Gastroesophageal sphincter (tissue), 4 donors: ENCODE measurements at regions not wholly inside any gene's neighbourhood (a gene's known extent, or its start where the extent isn't known, plus 50 kb on each side); places are given as distances from the start of the nearest gene placed in this dataset.

Experiments used
- ATAC-seq: fragments of 150-250 bp; one replicate; pipeline ENCODE4 v1.9.1; 2016; ENCODE audit warnings: mild to moderate bottlenecking, moderate library complexity
- H3K27ac ChIP-seq, 4 donors: fragments of 200-600 bp; sonication (generic) in 3 of 4; 1 replicate in 3 of 4; 2 replicates in 1 of 4; pipeline ENCODE4 v1.5.1; 2016 to 2019
- H3K27me3 ChIP-seq: fragments of 200-600 bp; sonication (generic); one replicate; pipeline ENCODE4 v1.5.1; 2019
- H3K36me3 ChIP-seq, 2 donors: fragments of 200-600 bp; sonication (generic); one replicate each; pipeline ENCODE4 v1.5.1; 2019; ENCODE audit warnings: control low read depth in 1 of 2
- H3K4me1 ChIP-seq, 3 donors: fragments of 200-600 bp; sonication (generic); 1 replicate in 2 of 3; 2 replicates in 1 of 3; pipeline ENCODE4 v1.5.1; 2016 to 2019; ENCODE audit warnings: control low read depth in 2 of 3
- H3K4me3 ChIP-seq, 2 donors: fragments of 200-600 bp; sonication (generic); one replicate each; pipeline ENCODE4 v1.5.1; 2019; ENCODE audit warnings: mild to moderate bottlenecking in 1 of 2, moderate library complexity in 1 of 2
- H3K9me3 ChIP-seq, 3 donors: fragments of 200-600 bp; sonication (generic); one replicate each; pipeline ENCODE4 v1.5.1; 2017 to 2019; ENCODE audit warnings: control low read depth in 2 of 3
- EP300 ChIP-seq: sonication (generic); formaldehyde crosslinking; IDR thresholded peaks from one replicate; pipeline ENCODE4 v1.6.1; 2017; ENCODE audit warnings: antibody characterized with exemption, mild to moderate bottlenecking
- POLR2A ChIP-seq, 2 donors: fragments of 450-650 bp; IDR thresholded peaks; one replicate each; pipeline ENCODE4 v1.6.1; 2017; ENCODE audit warnings: antibody characterized with exemption in 2 of 2, mild to moderate bottlenecking in 2 of 2, moderate library complexity in 1 of 2
- POLR2AphosphoS5 ChIP-seq: sonication (generic); formaldehyde crosslinking; IDR thresholded peaks from one replicate; pipeline ENCODE4 v1.6.1; 2017; ENCODE audit warnings: antibody characterized with exemption
- WGBS, 2 donors: methylation state at CpG; one replicate each; pipeline ENCODE4 v1.1.5; 2018; ENCODE audit warnings: low coverage in 1 of 2; 5-methylcytosine and 5-hydroxymethylcytosine counted together
- TF ChIP-seq, protein P1 (sequence below), 4 experiments: fragments of 200-600 bp in 2 of 4; fragments of 450-650 bp in 2 of 4; sonication (generic) in 1 of 4; IDR thresholded peaks; one replicate each; pipeline ENCODE4 v1.5.1; 2017 to 2019; ENCODE audit warnings: antibody characterized with exemption in 4 of 4, mild to moderate bottlenecking in 2 of 4, moderate library complexity in 2 of 4

DNA sequence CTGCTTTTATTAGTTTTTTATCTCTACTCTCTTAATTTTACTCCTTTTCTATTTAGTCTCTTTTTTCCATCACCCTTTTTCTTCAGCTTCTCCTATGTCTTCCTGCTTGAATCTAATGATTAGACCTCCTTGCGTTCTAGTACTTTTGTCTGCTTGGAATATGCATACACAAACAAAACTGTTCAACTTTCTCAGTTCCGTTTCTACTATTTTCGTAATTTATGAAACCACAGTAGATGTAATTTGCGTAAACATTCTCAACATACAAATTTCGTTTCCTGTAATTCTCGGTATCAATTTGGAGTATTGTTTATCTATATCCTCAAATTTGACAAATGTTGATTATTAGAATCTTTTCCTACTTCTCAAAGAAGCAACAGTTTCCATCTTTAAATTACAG lies 772.5 kb downstream of the USP25 start:
- no peak for ATAC-seq
- no peak for TF ChIP-seq EP300
- no peak for TF ChIP-seq POLR2AphosphoS5
- no peak for TF ChIP-seq POLR2A (IDR thresholded peaks at IDR 0.05)
- TF ChIP-seq, protein P1, sequence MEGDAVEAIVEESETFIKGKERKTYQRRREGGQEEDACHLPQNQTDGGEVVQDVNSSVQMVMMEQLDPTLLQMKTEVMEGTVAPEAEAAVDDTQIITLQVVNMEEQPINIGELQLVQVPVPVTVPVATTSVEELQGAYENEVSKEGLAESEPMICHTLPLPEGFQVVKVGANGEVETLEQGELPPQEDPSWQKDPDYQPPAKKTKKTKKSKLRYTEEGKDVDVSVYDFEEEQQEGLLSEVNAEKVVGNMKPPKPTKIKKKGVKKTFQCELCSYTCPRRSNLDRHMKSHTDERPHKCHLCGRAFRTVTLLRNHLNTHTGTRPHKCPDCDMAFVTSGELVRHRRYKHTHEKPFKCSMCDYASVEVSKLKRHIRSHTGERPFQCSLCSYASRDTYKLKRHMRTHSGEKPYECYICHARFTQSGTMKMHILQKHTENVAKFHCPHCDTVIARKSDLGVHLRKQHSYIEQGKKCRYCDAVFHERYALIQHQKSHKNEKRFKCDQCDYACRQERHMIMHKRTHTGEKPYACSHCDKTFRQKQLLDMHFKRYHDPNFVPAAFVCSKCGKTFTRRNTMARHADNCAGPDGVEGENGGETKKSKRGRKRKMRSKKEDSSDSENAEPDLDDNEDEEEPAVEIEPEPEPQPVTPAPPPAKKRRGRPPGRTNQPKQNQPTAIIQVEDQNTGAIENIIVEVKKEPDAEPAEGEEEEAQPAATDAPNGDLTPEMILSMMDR (IDR thresholded peaks at IDR 0.05) = no peak
- H3K36me3 ChIP-seq = no peaks in the 10 kb centered on the region
- no peaks in the 10 kb centered on the region for H3K27me3 ChIP-seq
- H3K27ac ChIP-seq = no peak overlapping the region
- H3K4me1 ChIP-seq = peaks cover 0 to 9% (median 0%) of the 10 kb centered on the region in 3 donors
- WGBS, 2 donors = 90% methylated on average over 6 of the region's 6 CpGs
- H3K4me3 ChIP-seq = no peak overlapping the region
- H3K9me3 ChIP-seq = no peaks in the 10 kb centered on the region

DNA sequence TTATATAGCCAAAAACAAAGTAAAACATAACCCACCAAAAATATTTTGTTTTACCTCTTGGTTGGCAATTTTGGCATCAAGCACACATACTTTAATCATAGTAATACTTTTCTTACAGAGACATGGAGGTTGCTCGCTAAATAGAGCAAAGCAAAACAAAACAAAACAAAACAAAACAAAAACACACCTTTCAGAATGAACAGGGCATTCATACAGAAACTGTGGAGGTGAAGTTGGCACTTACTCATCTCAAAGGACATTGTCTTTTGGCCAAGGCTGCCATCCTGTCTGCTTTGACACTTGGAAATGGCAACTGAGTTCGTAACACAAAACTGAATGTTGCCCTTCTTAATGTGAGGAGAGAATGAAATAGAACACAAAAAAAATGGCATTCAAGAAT lies 773.1 kb downstream of the USP25 start:
- no peak for ATAC-seq
- 100% methylated on average over 1 to 2 of the region's 2 CpGs for WGBS, 2 donors

DNA sequence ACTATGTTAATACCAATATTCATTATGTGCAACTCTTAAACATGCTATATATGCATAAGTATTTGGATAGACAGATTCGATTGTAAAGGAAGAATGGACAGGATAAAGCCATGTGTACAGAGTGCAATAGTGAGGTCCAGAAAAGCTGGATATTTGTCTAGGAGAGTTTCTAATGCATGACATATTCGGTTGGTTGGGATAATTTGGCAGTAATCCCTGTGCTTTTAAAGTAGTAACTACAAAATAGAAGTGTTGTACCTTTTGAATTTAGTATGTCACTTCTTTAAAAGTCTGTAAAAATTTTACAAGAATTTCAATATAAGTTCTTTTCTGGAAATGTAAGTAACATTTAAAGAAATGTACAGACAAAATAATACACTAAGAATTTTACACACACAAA lies 774.5 kb downstream of the USP25 start:
- Histone ChIP-seq H3K4me3 (no peak overlapping the region), H3K4me1 (peaks cover 0 to 9% (median 0%) of the 10 kb centered on the region in 3 donors), H3K27ac (no peak overlapping the region), H3K36me3 (no peaks in the 10 kb centered on the region), H3K27me3 (no peaks in the 10 kb centered on the region), H3K9me3 (no peaks in the 10 kb centered on the region)
- WGBS, 2 donors = 44 to 50% methylated on average over 2 of the region's 2 CpGs
- no peak for ATAC-seq
- TF ChIP-seq EP300 (no peak), POLR2AphosphoS5 (no peak), POLR2A (IDR thresholded peaks at IDR 0.05) (no peak)
- TF ChIP-seq, protein P1 (IDR thresholded peaks at IDR 0.05) = no peak

More for the DNA sequence above, 773.1 kb downstream of the USP25 start:
- TF ChIP-seq, protein P1 (IDR thresholded peaks at IDR 0.05) = no peak
- TF ChIP-seq EP300 = no peak
- Histone ChIP-seq H3K4me3 (no peak overlapping the region), H3K9me3 (no peaks in the 10 kb centered on the region), H3K27me3 (no peaks in the 10 kb centered on the region), H3K27ac (no peak overlapping the region), H3K36me3 (no peaks in the 10 kb centered on the region), H3K4me1 (peaks cover 0 to 9% (median 0%) of the 10 kb centered on the region in 3 donors)

DNA sequence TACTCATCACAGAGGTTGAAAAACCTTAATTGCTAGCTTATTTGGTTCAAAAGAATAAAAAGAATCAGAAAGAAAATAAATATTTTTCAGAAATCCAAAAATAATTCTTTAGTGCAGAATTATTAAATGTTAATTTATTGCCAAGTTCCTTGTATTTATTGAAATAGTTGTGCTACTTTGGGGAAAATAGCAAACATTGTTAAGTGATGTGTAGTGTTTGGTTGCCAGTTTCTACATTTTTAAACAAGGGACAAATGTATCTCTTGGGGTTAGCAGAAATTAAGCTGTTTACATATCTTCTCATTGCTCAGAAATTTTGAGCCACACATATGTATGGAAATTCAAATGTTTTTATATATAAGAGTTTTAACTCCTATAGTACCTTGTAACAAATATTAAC lies 775.0 kb downstream of the USP25 start:
- H3K4me3 ChIP-seq = no peak overlapping the region
- H3K27me3 ChIP-seq = no peaks in the 10 kb centered on the region
- no peaks in the 10 kb centered on the region for H3K9me3 ChIP-seq
- H3K27ac ChIP-seq = no peak overlapping the region
- ATAC-seq = no peak
- no peaks in the 10 kb centered on the region for H3K36me3 ChIP-seq
- TF ChIP-seq, protein P1 (IDR thresholded peaks at IDR 0.05) = no peak
- no peak for TF ChIP-seq POLR2A (IDR thresholded peaks at IDR 0.05)
- TF ChIP-seq POLR2AphosphoS5 = no peak
- TF ChIP-seq EP300 = no peak
- peaks cover 0 to 9% (median 0%) of the 10 kb centered on the region in 3 donors for H3K4me1 ChIP-seq

DNA sequence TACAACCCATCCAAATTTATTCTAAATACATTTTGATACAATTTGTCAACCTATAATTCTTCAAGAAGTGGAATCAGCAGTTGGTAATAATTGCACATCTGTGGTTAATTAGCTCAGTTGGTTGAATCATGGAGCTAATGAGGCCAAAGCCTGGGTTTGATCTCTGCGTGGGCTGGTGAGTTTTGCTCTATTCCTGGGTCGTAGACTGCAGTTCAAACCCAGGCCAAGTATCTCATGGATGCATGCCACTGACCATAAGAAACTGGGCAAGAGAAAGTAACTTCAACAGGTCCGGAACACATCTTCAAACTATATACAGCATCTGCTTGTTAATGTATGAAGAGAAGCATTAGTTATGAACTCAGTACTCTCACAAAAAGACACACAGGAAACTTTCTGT lies 779.7 kb downstream of the USP25 start:
- WGBS, 2 donors = 0 to 41% methylated on average over 1 to 3 of the region's 3 CpGs
- no peaks in the 10 kb centered on the region for H3K9me3 ChIP-seq
- no peak overlapping the region for H3K4me3 ChIP-seq
- ATAC-seq = no peak
- H3K27ac ChIP-seq = peak overlapping the region in 1 of 4 donors; percentile 7
- TF ChIP-seq EP300 (no peak), POLR2A (IDR thresholded peaks at IDR 0.05) (no peak), POLR2AphosphoS5 (no peak)
- TF ChIP-seq, protein P1 (IDR thresholded peaks at IDR 0.05) = no peak
- H3K36me3 ChIP-seq = no peaks in the 10 kb centered on the region
- H3K27me3 ChIP-seq = no peaks in the 10 kb centered on the region
- H3K4me1 ChIP-seq = peaks cover 0 to 5% (median 0%) of the 10 kb centered on the region in 3 donors
